ENCODE measurements at regions not wholly inside any gene's neighbourhood (a gene's known extent, or its start where the extent isn't known, plus 50 kb on each side); places are given as distances from the start of the nearest gene placed in this dataset.

DNA sequence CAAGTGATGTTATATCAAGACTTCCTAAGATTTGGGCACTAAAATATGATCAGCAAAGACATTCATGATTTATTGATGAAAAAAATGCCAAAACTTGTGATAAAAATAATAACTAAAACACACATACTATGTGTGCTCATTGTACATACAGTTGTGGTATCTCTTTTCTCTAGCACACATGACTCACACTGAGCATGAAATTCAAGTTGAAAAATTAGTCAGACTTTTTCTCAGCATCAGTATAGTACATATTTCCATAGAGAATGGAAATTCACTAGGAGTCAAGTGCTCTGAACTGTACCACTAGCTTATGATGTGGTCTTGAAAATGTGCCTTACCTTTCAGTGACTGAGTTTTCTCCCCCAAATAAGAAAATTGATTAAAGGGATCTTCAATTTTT, 471.8 kb upstream of the FLRT2 start (continued):
- no peak for TF ChIP-seq TP53 (CRISPR knock-in tag; IDR thresholded peaks at IDR 0.05)

DNA sequence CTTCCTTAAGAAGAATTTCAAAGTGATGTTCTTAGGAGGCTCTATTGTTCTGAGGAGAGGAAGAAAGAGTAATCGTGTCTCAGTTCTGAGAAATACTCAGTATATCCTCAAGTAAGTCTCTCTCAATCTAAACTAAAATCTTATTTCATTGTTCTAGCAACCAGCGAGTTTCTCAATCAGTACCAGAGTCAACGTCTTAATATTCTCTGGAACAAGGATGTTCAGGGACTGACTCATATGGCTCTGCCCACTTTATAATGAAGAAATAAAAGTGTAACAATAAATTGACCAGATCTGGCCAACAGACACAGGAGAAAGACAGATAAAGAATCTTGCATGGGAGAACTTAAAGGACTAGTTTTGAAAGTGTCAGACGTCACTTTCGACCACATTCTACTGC, 469.8 kb upstream of the FLRT2 start:
- 31% methylated on average over 5 of the region's 5 CpGs for WGBS (ENCODE audit: missing lambda C conversion rate)
- CTCF ChIA-PET, result no interaction called here
- Histone ChIP-seq H3K4me2 (no peak overlapping the region), H3K27ac (no peak overlapping the region), H3K9me3 (no peaks in the 10 kb centered on the region), H3K4me1 (no peaks in the 10 kb centered on the region), H3K4me3 (no peak overlapping the region)
- DNase-seq (ENCODE audit: low read depth in 1 of 2, low spot score in 1 of 2), result no peak
- FAIRE-seq, result no peak
- no peak for ATAC-seq
- POLR2A ChIA-PET, result no interaction called here
- TF ChIP-seq RNF2 (IDR thresholded peaks at IDR 0.05; ENCODE audit: borderline replicate concordance, low read depth) (no peak), MAFK (IDR thresholded peaks at IDR 0.05; ENCODE audit: partially characterized antibody) (no peak), BHLHE40 (IDR thresholded peaks at IDR 0.05; ENCODE audit: low read depth, low read length) (no peak)

DNA sequence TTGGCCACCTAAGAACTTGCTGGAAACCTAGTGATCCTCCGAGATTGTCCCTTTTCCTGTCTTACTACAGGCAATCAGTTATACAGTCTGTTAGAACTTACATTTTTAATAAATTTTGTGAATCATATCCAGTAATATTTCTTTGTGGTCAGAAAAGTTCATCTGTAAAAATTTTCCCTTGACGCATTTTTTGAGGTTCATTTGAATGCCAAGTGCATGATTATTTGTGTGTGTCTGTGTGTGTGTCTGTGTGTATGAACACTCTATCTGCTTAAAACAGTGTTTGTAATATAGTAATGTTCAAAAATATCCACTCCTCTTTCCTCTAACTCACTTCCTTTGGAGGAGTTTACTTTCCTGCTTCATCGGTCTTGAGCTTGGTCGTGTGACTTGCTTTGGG, 468.7 kb upstream of the FLRT2 start:
- no peak for TF ChIP-seq MAFK (IDR thresholded peaks at IDR 0.05; ENCODE audit: partially characterized antibody)
- no peak for TF ChIP-seq ZFP36 (IDR thresholded peaks at IDR 0.05; ENCODE audit: borderline replicate concordance, partially characterized antibody)
- TF ChIP-seq SREBF2 (IDR thresholded peaks at IDR 0.05), result no peak
- H3K4me2 ChIP-seq, result no peak overlapping the region
- POLR2A ChIA-PET, result no interaction called here
- no peak overlapping the region for H3K27ac ChIP-seq
- H3K4me3 ChIP-seq, result no peak overlapping the region
- ATAC-seq (no peak), FAIRE-seq (no peak), DNase-seq (ENCODE audit: low read depth in 1 of 2, low spot score in 1 of 2) (no peak)
- CTCF ChIA-PET, result no interaction called here
- no peaks in the 10 kb centered on the region for H3K4me1 ChIP-seq
- no peaks in the 10 kb centered on the region for H3K9me3 ChIP-seq
- WGBS (ENCODE audit: missing lambda C conversion rate), result 56% methylated on average over 4 of the region's 4 CpGs

DNA sequence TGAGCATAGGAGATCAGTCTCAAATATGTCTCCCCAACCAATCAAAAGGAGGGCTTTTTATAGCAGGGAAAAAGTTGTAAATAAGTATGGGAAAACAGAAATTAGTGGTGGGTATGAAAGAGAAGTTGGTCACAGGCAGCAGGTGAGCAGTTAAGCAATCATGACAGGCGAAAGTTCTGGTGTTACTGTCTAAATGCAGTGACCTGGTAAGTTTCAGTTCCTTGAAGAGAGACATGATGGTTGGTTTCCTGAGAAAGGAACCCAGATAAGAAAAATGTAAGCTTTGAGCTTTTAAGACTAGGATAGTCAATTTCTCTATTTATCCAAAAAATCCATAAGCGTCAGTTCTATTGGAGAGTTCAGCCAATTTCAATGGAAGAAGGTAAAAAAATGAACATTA, 466.2 kb upstream of the FLRT2 start:
- DNase-seq (ENCODE audit: low read depth in 1 of 2, low spot score in 1 of 2) (no peak), FAIRE-seq (no peak), ATAC-seq (no peak)
- 25% methylated on average over 2 of the region's 2 CpGs for WGBS (ENCODE audit: missing lambda C conversion rate)
- ChIA-PET POLR2A (no interaction called here), CTCF (no interaction called here)
- TF ChIP-seq GATA3 (IDR thresholded peaks at IDR 0.05; ENCODE audit: borderline replicate concordance) (no peak), CBX8 (IDR thresholded peaks at IDR 0.05) (no peak), JUNB (IDR thresholded peaks at IDR 0.05) (no peak), POLR2AphosphoS2 (conservative IDR thresholded peaks at IDR 0.05; ENCODE audit: low read length) (no peak), RNF2 (IDR thresholded peaks at IDR 0.05; ENCODE audit: borderline replicate concordance, low read depth) (no peak), TP53 (CRISPR knock-in tag; IDR thresholded peaks at IDR 0.05) (no peak), FOSL2 (IDR thresholded peaks at IDR 0.05) (no peak), FOSL2 (CRISPR knock-in tag; IDR thresholded peaks at IDR 0.05) (no peak), HOXA7 (CRISPR knock-in tag; IDR thresholded peaks at IDR 0.05) (no peak), HOXB5 (CRISPR knock-in tag; IDR thresholded peaks at IDR 0.05) (no peak)
- TF ChIP-seq, protein P1, sequence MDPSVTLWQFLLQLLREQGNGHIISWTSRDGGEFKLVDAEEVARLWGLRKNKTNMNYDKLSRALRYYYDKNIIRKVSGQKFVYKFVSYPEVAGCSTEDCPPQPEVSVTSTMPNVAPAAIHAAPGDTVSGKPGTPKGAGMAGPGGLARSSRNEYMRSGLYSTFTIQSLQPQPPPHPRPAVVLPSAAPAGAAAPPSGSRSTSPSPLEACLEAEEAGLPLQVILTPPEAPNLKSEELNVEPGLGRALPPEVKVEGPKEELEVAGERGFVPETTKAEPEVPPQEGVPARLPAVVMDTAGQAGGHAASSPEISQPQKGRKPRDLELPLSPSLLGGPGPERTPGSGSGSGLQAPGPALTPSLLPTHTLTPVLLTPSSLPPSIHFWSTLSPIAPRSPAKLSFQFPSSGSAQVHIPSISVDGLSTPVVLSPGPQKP (IDR thresholded peaks at IDR 0.05; ENCODE audit: low read depth, low read length), result no peak
- H3K4me3 ChIP-seq, result no peak overlapping the region
- no peak overlapping the region for H3K4me2 ChIP-seq
- no peaks in the 10 kb centered on the region for H3K4me1 ChIP-seq
- H3K9me3 ChIP-seq, result no peaks in the 10 kb centered on the region
- no peak overlapping the region for H3K27ac ChIP-seq

DNA sequence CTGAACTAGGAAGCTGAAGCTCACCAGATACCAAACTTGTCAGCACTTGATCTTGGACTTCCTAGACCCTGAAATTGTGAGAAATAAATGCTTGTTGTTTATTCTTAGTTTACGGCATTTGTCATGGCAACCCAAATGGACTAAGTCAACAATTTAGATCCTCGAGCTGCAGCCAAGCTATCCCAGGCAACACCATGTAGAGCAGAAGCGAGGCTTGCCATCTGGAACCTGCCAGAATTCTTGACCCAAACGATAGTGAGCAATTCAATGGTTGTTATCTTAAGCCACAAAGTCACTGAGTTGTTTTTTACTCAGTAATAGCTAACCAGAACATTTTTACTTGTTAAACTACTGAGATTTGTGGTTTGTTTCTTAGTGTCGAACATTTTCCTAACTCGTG, 458.5 kb upstream of the FLRT2 start:
- H3K4me1 ChIP-seq, result no peaks in the 10 kb centered on the region
- FAIRE-seq, result no peak
- POLR2A ChIA-PET, result interaction anchor here (0.6 kb wide), 1 partner anchor 63 kb away, joined by 3 read pairs; no protein-coding TSS in a partner anchor
- H3K9me3 ChIP-seq, result no peaks in the 10 kb centered on the region
- H3K27ac ChIP-seq, result no peak overlapping the region
- H3K4me2 ChIP-seq, result no peak overlapping the region
- DNase-seq (ENCODE audit: low read depth in 1 of 2, low spot score in 1 of 2), result no peak
- TF ChIP-seq FOSB (CRISPR knock-in tag; IDR thresholded peaks at IDR 0.05), result no peak
- CTCF ChIA-PET, result no interaction called here
- WGBS (ENCODE audit: missing lambda C conversion rate), result 23% methylated on average over 6 of the region's 6 CpGs
- no peak for ATAC-seq
- H3K4me3 ChIP-seq, result no peak overlapping the region

DNA sequence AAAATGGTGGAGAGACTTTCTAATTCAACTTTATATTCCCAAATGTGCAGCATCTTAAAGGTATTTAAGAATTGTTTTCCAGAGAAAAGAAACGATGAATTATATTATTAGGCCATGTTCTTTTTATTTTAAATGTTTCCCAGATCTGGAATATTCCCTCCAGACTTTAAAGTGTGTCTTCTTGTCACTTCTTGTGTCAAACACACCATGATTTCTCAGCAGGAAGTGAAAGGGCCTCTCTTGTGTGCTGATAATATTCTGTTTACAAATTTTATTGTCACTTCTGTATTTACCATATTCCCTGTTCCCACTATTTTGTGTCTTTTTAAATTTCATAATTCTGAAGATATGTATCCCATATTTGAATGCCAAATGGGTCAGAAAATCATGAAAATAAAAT, 455.0 kb upstream of the FLRT2 start:
- FAIRE-seq (no peak), ATAC-seq (no peak), DNase-seq (ENCODE audit: low read depth in 1 of 2, low spot score in 1 of 2) (no peak)
- no peak for TF ChIP-seq TFCP2L1 (CRISPR knock-in tag; IDR thresholded peaks at IDR 0.05)
- no peak overlapping the region for H3K27ac ChIP-seq
- ChIA-PET POLR2A (no interaction called here), CTCF (no interaction called here)
- no peak overlapping the region for H3K4me2 ChIP-seq
- no peaks in the 10 kb centered on the region for H3K9me3 ChIP-seq
- H3K4me3 ChIP-seq, result no peak overlapping the region
- WGBS (ENCODE audit: missing lambda C conversion rate), result 0% methylated on average over 1 of the region's 1 CpG
- H3K4me1 ChIP-seq, result no peaks in the 10 kb centered on the region
